B cell (primary cell): ENCODE measurements at regions not wholly inside any gene's neighbourhood (a gene's known extent, or its start where the extent isn't known, plus 50 kb on each side); places are given as distances from the start of the nearest gene placed in this dataset.

Experiments
- ATAC-seq: fragments of 200-7000 bp; cut with Tn5 transposase; one replicate; pipeline ENCODE4 v1.10.0; 2021; ENCODE audit warnings: low read depth, mild to moderate bottlenecking, moderate number of reproducible peaks, moderate library complexity
- CTCF ChIA-PET: fragments of 350-600 bp; sonication (Branson Sonifier 250); formaldehyde crosslinking; loops from one replicate; lab custom pipeline; 2021; ENCODE audit warnings: antibody characterized with exemption, inconsistent platforms; lab: Charles Lee
- POLR2A ChIA-PET: fragments of 350-600 bp; sonication (Branson Sonifier 250); formaldehyde crosslinking; loops from one replicate; lab custom pipeline; 2021; ENCODE audit warnings: antibody characterized with exemption; lab: Charles Lee
- DNase-seq: peaks from one replicate; pipeline ENCODE4 v3.0.0; 2013
- H2AFZ ChIP-seq: 2 replicates; pipeline ENCODE4 v1.6.1; 2012; ENCODE audit warnings: mild to moderate bottlenecking, low read depth, low read length; ENCODE audit not compliant: insufficient read depth, poor library complexity, severe bottlenecking
- H3K27ac ChIP-seq, 2 donors: 1 replicate in 1 of 2; 2 replicates in 1 of 2; pipeline ENCODE4 v1.5.1; 2012 to 2013; ENCODE audit warnings: low read length in 2 of 2, mild to moderate bottlenecking in 2 of 2, moderate library complexity in 1 of 2
- H3K27me3 ChIP-seq, 4 experiments: fragments of 200-600 bp in 1 of 4; sonication (generic) in 1 of 4; replicated peaks in 1 of 4; 1 replicate in 2 of 4; 2 replicates in 2 of 4; pipeline versions ENCODE4 v1.6.1 to v1.7.0; 2013 to 2016; ENCODE audit warnings: low read length in 3 of 4, mild to moderate bottlenecking in 2 of 4, mixed read lengths in 1 of 4, moderate library complexity in 1 of 4; ENCODE audit not compliant: insufficient read depth in 4 of 4, control insufficient read depth in 3 of 4; ENCODE audit errors: control extremely low read depth in 1 of 4
- H3K36me3 ChIP-seq, 2 experiments: replicated peaks in 1 of 2; 1 replicate in 1 of 2; 2 replicates in 1 of 2; pipeline versions ENCODE4 v1.6.1 to v1.7.1; 2013; ENCODE audit warnings: low read length in 1 of 2; ENCODE audit not compliant: insufficient read depth in 2 of 2, control insufficient read depth in 1 of 2; ENCODE audit errors: control extremely low read depth in 1 of 2, extremely low read depth in 1 of 2
- H3K4me1 ChIP-seq, 2 donors: fragments of 200-600 bp in 1 of 2; sonication (generic) in 1 of 2; 1 replicate in 1 of 2; 2 replicates in 1 of 2; pipeline versions ENCODE4 v1.5.1 to v1.6.1; 2013 to 2017; ENCODE audit warnings: low read length in 2 of 2; ENCODE audit not compliant: control insufficient read depth in 2 of 2, insufficient read depth in 2 of 2
- H3K4me2 ChIP-seq: replicated peaks from 2 replicates; pipeline ENCODE3; 2012; ENCODE audit warnings: mild to moderate bottlenecking, low read depth, low read length; ENCODE audit not compliant: poor library complexity, severe bottlenecking
- H3K4me3 ChIP-seq, 5 experiments: fragments of 200-600 bp in 1 of 5; sonication (generic) in 1 of 5; 1 replicate in 3 of 5; 2 replicates in 2 of 5; pipeline versions ENCODE4 v1.5.1 to v1.7.0; 2011 to 2016; ENCODE audit warnings: low read length in 4 of 5, mild to moderate bottlenecking in 4 of 5, low read depth in 2 of 5, control low read depth in 1 of 5, moderate library complexity in 1 of 5; ENCODE audit not compliant: insufficient read depth in 1 of 5; ENCODE audit errors: control extremely low read depth in 1 of 5, extremely low read depth in 1 of 5
- H3K79me2 ChIP-seq: fragments of 200-600 bp; sonication (generic); one replicate; pipeline ENCODE4 v1.6.0; 2016; ENCODE audit warnings: low read length; ENCODE audit not compliant: control insufficient read depth, insufficient read depth
- H3K9ac ChIP-seq: fragments of 200-600 bp; sonication (generic); 2 replicates; pipeline ENCODE4 v1.6.1; 2017; ENCODE audit warnings: mild to moderate bottlenecking, low read length, moderate library complexity
- H3K9me3 ChIP-seq, 3 donors: one replicate each; pipeline versions ENCODE4 v1.6.1 to v1.7.1; 2013; ENCODE audit warnings: low read length in 2 of 3; ENCODE audit not compliant: control insufficient read depth in 2 of 3, insufficient read depth in 1 of 3; ENCODE audit errors: control extremely low read depth in 1 of 3
- H4K20me1 ChIP-seq: 2 replicates; pipeline ENCODE4 v1.6.0; 2012; ENCODE audit warnings: mild to moderate bottlenecking, low read length; ENCODE audit not compliant: insufficient read depth, control insufficient read depth, poor library complexity, severe bottlenecking
- H3K27ac Mint-ChIP-seq: one replicate; pipeline ENCODE4 v1.8.0; 2021; ENCODE audit warnings: mixed read lengths
- H3K27me3 Mint-ChIP-seq: one replicate; pipeline ENCODE4 v1.8.0; 2021; ENCODE audit warnings: mixed read lengths
- H3K4me1 Mint-ChIP-seq: one replicate; pipeline ENCODE4 v1.8.0; 2021; ENCODE audit warnings: mixed read lengths
- H3K4me3 Mint-ChIP-seq: one replicate; pipeline ENCODE4 v1.8.0; 2021; ENCODE audit warnings: mixed read lengths
- H3K9me3 Mint-ChIP-seq: one replicate; pipeline ENCODE4 v1.8.0; 2022; ENCODE audit warnings: mixed read lengths; ENCODE audit not compliant: insufficient read depth
- CTCF ChIP-seq: fragments of 200-600 bp; IDR thresholded peaks from one replicate; pipeline ENCODE4 v1.8.0; 2022; ENCODE audit warnings: antibody characterized with exemption, mild to moderate bottlenecking
- EZH2 ChIP-seq: IDR thresholded peaks from 2 replicates; pipeline ENCODE4 v1.6.1; 2012; ENCODE audit warnings: borderline replicate concordance, low read depth, mild to moderate bottlenecking, moderate library complexity, low read length; ENCODE audit not compliant: insufficient read depth, poor library complexity, severe bottlenecking
- WGBS: methylation state at CpG from one replicate; pipeline ENCODE4 v1.1.5; 2013; ENCODE audit warnings: missing lambda C conversion rate; ENCODE audit not compliant: insufficient coverage; 5-methylcytosine and 5-hydroxymethylcytosine counted together
- intact Hi-C: fragments of 100-400 bp; cut with micrococcal nuclease; formaldehyde crosslinking; loops from one replicate; pipeline ENCODE4 v1.10.0; 2022

GRCh38 chr2:72034353-72035095 lies 113.1 kb downstream of the CYP26B1 start:
- no peak for DNase-seq
- Histone ChIP-seq H4K20me1 (no peaks in the 10 kb centered on the region), H3K4me1 (no peaks in the 10 kb centered on the region), H3K79me2 (no peaks in the 10 kb centered on the region), H3K9ac (no peak overlapping the region), H2AFZ (no peak overlapping the region), H3K4me3 (no peak overlapping the region), H3K9me3 (peaks cover 0 to 12% (median 0%) of the 10 kb centered on the region in 3 donors), H3K27ac (no peak overlapping the region), H3K27me3 (peaks cover 0 to 3% (median 0%) of the 10 kb centered on the region in 4 experiments), H3K36me3 (no peaks in the 10 kb centered on the region), H3K4me2 (no peak overlapping the region)
- Mint-ChIP-seq H3K4me3 (no peak overlapping the region), H3K27ac (no peak overlapping the region), H3K4me1 (no peaks in the 10 kb centered on the region), H3K27me3 (peaks cover 3% of the 10 kb centered on the region), H3K9me3 (no peaks in the 10 kb centered on the region)
- intact Hi-C loops: no loop called here
- CTCF ChIA-PET: no interaction called here
- no peak for TF ChIP-seq CTCF
- no peak for TF ChIP-seq EZH2
- POLR2A ChIA-PET: no interaction called here
- ATAC-seq: no peak
- 89% methylated on average over 8 of the region's 14 CpGs for whole genome bisulfite sequencing

GRCh38 chr2:72033636-72034035 lies 114.0 kb downstream of the CYP26B1 start:
- ChIA-PET POLR2A (no interaction called here), CTCF (no interaction called here)
- no peak for TF ChIP-seq CTCF
- TF ChIP-seq EZH2: no peak
- no peak overlapping the region for H2AFZ ChIP-seq
- no peak overlapping the region for H3K4me3 ChIP-seq
- no peaks in the 10 kb centered on the region for H3K4me1 ChIP-seq
- H3K27me3 Mint-ChIP-seq: peaks cover 3% of the 10 kb centered on the region
- H4K20me1 ChIP-seq: no peaks in the 10 kb centered on the region
- H3K4me3 Mint-ChIP-seq: no peak overlapping the region
- no peak for ATAC-seq
- DNase-seq: no peak
- H3K9me3 ChIP-seq: peaks cover 0 to 16% (median 0%) of the 10 kb centered on the region in 3 donors
- H3K79me2 ChIP-seq: no peaks in the 10 kb centered on the region
- intact Hi-C loops: no loop called here
- no peaks in the 10 kb centered on the region for H3K9me3 Mint-ChIP-seq
- H3K27ac ChIP-seq: no peak overlapping the region
- no peak overlapping the region for H3K27ac Mint-ChIP-seq
- H3K27me3 ChIP-seq: peaks cover 0 to 3% (median 0%) of the 10 kb centered on the region in 4 experiments
- no peak overlapping the region for H3K9ac ChIP-seq
- no peaks in the 10 kb centered on the region for H3K36me3 ChIP-seq
- no peak overlapping the region for H3K4me2 ChIP-seq
- WGBS: 83% methylated on average over 7 of the region's 8 CpGs
- H3K4me1 Mint-ChIP-seq: no peaks in the 10 kb centered on the region
